H9 (cell line): ENCODE measurements at regions not wholly inside any gene's neighbourhood (a gene's known extent, or its start where the extent isn't known, plus 50 kb on each side); places are given as distances from the start of the nearest gene placed in this dataset.

Experiments
- DNase-seq: peaks from one replicate; pipeline ENCODE4 v3.0.0-alpha.2; 2017
- H2AFZ ChIP-seq: one replicate; pipeline ENCODE4 v1.6.1; 2013; ENCODE audit warnings: mild to moderate bottlenecking, low read length, control low read depth, moderate library complexity
- H2AK5ac ChIP-seq: 2 replicates; pipeline ENCODE4 v1.6.1; 2013; ENCODE audit warnings: low read length, control low read depth, mixed read lengths; ENCODE audit not compliant: insufficient read length
- H2BK120ac ChIP-seq: one replicate; pipeline ENCODE4 v1.6.1; 2013; ENCODE audit warnings: low read depth, mild to moderate bottlenecking, low read length, control low read depth, inconsistent platforms; ENCODE audit not compliant: poor library complexity, severe bottlenecking
- H2BK12ac ChIP-seq: 2 replicates; pipeline ENCODE4 v1.6.1; 2013; ENCODE audit warnings: low read length, control low read depth, mixed read lengths, low read depth; ENCODE audit not compliant: insufficient read length
- H2BK15ac ChIP-seq: 2 replicates; pipeline ENCODE4 v1.6.1; 2013; ENCODE audit warnings: low read depth, low read length, control low read depth
- H2BK20ac ChIP-seq: one replicate; pipeline ENCODE4 v1.6.1; 2013; ENCODE audit warnings: low read depth, mild to moderate bottlenecking, low read length, control low read depth, inconsistent platforms; ENCODE audit not compliant: poor library complexity, severe bottlenecking
- H2BK5ac ChIP-seq: 2 replicates; pipeline ENCODE4 v1.6.1; 2013; ENCODE audit warnings: low read length, control low read depth, mixed read lengths; ENCODE audit not compliant: insufficient read length
- H3K14ac ChIP-seq: 2 replicates; pipeline ENCODE4 v1.6.1; 2013; ENCODE audit warnings: low read length, control low read depth; ENCODE audit not compliant: insufficient read depth
- H3K18ac ChIP-seq: 2 replicates; pipeline ENCODE4 v1.6.1; 2013; ENCODE audit warnings: low read depth, mild to moderate bottlenecking, mixed read lengths, low read length, control low read depth; ENCODE audit not compliant: insufficient read length
- H3K23ac ChIP-seq: 2 replicates; pipeline ENCODE4 v1.6.1; 2013; ENCODE audit warnings: low read length, control low read depth, mixed read lengths, low read depth; ENCODE audit not compliant: insufficient read length
- H3K23me2 ChIP-seq: 2 replicates; pipeline ENCODE4 v1.6.1; 2013; ENCODE audit warnings: low read depth, mild to moderate bottlenecking, mixed read lengths, low read length, control low read depth; ENCODE audit not compliant: insufficient read length, poor library complexity, severe bottlenecking
- H3K27ac ChIP-seq: 2 replicates; pipeline ENCODE4 v1.5.1; 2013; ENCODE audit warnings: low read length, control low read depth, mixed read lengths, low read depth; ENCODE audit not compliant: insufficient read length
- H3K27me3 ChIP-seq: 2 replicates; pipeline ENCODE4 v1.6.1; 2013; ENCODE audit warnings: low read length, control low read depth, inconsistent platforms; ENCODE audit not compliant: insufficient read depth
- H3K4ac ChIP-seq: 2 replicates; pipeline ENCODE4 v1.6.1; 2013; ENCODE audit warnings: low read depth, mild to moderate bottlenecking, control low read depth, inconsistent platforms, low read length, moderate library complexity
- H3K4me1 ChIP-seq: 2 replicates; pipeline ENCODE4 v1.6.1; 2013; ENCODE audit warnings: low read length, control low read depth, inconsistent platforms; ENCODE audit not compliant: insufficient read depth
- H3K4me2 ChIP-seq: 2 replicates; pipeline ENCODE4 v1.6.1; 2013; ENCODE audit warnings: low read length, control low read depth, mixed read lengths; ENCODE audit not compliant: insufficient read length, insufficient read depth
- H3K56ac ChIP-seq: 2 replicates; pipeline ENCODE4 v1.6.1; 2013; ENCODE audit warnings: low read depth, mild to moderate bottlenecking, mixed read lengths, low read length, control low read depth; ENCODE audit not compliant: insufficient read length
- H3K79me1 ChIP-seq: 2 replicates; pipeline ENCODE4 v1.6.1; 2013; ENCODE audit warnings: low read depth, mild to moderate bottlenecking, moderate library complexity, low read length, control low read depth, inconsistent platforms; ENCODE audit not compliant: insufficient read depth, poor library complexity, severe bottlenecking
- H3K79me2 ChIP-seq: 2 replicates; pipeline ENCODE4 v1.6.1; 2013; ENCODE audit warnings: low read length, control low read depth, inconsistent platforms; ENCODE audit not compliant: insufficient read depth
- H3K9ac ChIP-seq: 2 replicates; pipeline ENCODE4 v1.6.1; 2013; ENCODE audit warnings: low read length, control low read depth, mixed read lengths; ENCODE audit not compliant: insufficient read length; ENCODE audit errors: extremely low read depth
- H3K9me3 ChIP-seq: one replicate; pipeline ENCODE4 v1.6.1; 2013; ENCODE audit warnings: low read depth, low read length, inconsistent platforms; ENCODE audit not compliant: control insufficient read depth
- H3T11ph ChIP-seq: one replicate; pipeline ENCODE4 v1.6.1; 2013; ENCODE audit warnings: mild to moderate bottlenecking, low read length, control low read depth, inconsistent platforms
- H4K20me1 ChIP-seq: one replicate; pipeline ENCODE4 v1.6.1; 2013; ENCODE audit not compliant: control insufficient read depth, insufficient read length, insufficient read depth
- H4K5ac ChIP-seq: 2 replicates; pipeline ENCODE4 v1.6.1; 2013; ENCODE audit warnings: low read depth, mild to moderate bottlenecking, mixed read lengths, low read length, control low read depth; ENCODE audit not compliant: insufficient read length
- H4K8ac ChIP-seq: replicated peaks from 2 replicates; pipeline ENCODE4 v1.6.1; 2013; ENCODE audit warnings: low read length, control low read depth, mixed read lengths, low read depth; ENCODE audit not compliant: insufficient read length
- H4K91ac ChIP-seq: 2 replicates; pipeline ENCODE4 v1.6.1; 2013; ENCODE audit warnings: low read depth, mild to moderate bottlenecking, moderate library complexity, mixed read lengths, low read length, control low read depth; ENCODE audit not compliant: insufficient read length
- H3K27ac Mint-ChIP-seq, 3 experiments: 2 replicates in 2 of 3; 3 replicates in 1 of 3; pipeline ENCODE4 v1.8.0; 2020 to 2021; ENCODE audit warnings: mixed read lengths in 3 of 3, mild to moderate bottlenecking in 1 of 3, moderate library complexity in 1 of 3
- H3K27me3 Mint-ChIP-seq: 2 replicates; pipeline ENCODE4 v1.8.0; 2021; ENCODE audit warnings: low read depth, mild to moderate bottlenecking, moderate library complexity, mixed read lengths
- H3K36me3 Mint-ChIP-seq, 3 experiments: 2 replicates in 2 of 3; 3 replicates in 1 of 3; pipeline ENCODE4 v1.8.0; 2020 to 2021; ENCODE audit warnings: low read depth in 3 of 3, mixed read lengths in 3 of 3; ENCODE audit not compliant: insufficient read depth in 1 of 3
- H3K4me1 Mint-ChIP-seq, 2 experiments: 2 replicates each; pipeline ENCODE4 v1.8.0; 2020; ENCODE audit warnings: mixed read lengths in 2 of 2
- H3K4me3 Mint-ChIP-seq, 2 experiments: 2 replicates in 1 of 2; 3 replicates in 1 of 2; pipeline ENCODE4 v1.8.0; 2020 to 2021; ENCODE audit warnings: mild to moderate bottlenecking in 2 of 2, mixed read lengths in 2 of 2, moderate library complexity in 1 of 2
- H3K9me3 Mint-ChIP-seq, 2 experiments: 2 replicates in 1 of 2; 3 replicates in 1 of 2; pipeline ENCODE4 v1.8.0; 2020; ENCODE audit warnings: mild to moderate bottlenecking in 2 of 2, mixed read lengths in 2 of 2, moderate library complexity in 1 of 2
- WGBS: extraction: QIAGEN DNeasy Blood & Tissue Kit; methylation state at CpG from one replicate; pipeline ENCODE4 v1.1.7; 2013; ENCODE audit warnings: missing lambda C conversion rate, low lambda C conversion rate, mixed read lengths; ENCODE audit not compliant: insufficient read length; ENCODE audit errors: extremely low coverage; 5-methylcytosine and 5-hydroxymethylcytosine counted together
- TF ChIP-seq, protein P1 (sequence below): fragments of 200-600 bp; sonication (generic); conservative IDR thresholded peaks from 3 replicates; pipeline ENCODE4 v1.8.0; 2021; ENCODE audit warnings: antibody characterized with exemption, mild to moderate bottlenecking

DNA sequence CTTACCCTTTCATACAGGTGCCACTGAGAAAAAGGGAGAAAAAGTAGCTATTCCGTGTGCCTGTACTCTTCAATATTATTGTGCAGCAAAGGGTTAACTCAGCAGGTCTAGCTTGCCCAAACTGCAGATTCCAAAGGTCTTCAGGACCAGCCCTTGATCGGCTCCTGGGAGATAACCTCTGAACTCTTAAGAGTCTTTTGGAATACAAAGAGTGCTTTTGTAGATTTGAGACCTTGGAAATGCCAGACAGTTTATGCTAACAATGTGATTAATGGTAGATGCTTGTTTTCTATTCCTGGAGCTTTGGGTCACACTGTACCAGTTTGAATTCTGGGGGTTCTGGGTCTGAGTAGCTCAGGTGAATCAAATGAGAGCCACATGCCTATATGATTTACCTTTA, 844.7 kb upstream of the MIR17HG start:
- Histone ChIP-seq H2BK20ac (no peak overlapping the region), H2AFZ (no peak overlapping the region), H3K23ac (no peak overlapping the region), H3K27ac (no peak overlapping the region), H3K18ac (no peak overlapping the region), H3T11ph (no peak overlapping the region), H3K4ac (no peak overlapping the region), H4K5ac (no peak overlapping the region), H3K56ac (no peak overlapping the region), H3K4me2 (no peak overlapping the region), H4K8ac (no peak overlapping the region), H3K23me2 (no peaks in the 10 kb centered on the region), H2BK120ac (no peak overlapping the region), H2BK15ac (no peak overlapping the region), H4K91ac (no peak overlapping the region), H2AK5ac (no peak overlapping the region), H3K79me2 (no peaks in the 10 kb centered on the region), H2BK5ac (no peak overlapping the region), H3K9me3 (no peaks in the 10 kb centered on the region), H3K27me3 (no peaks in the 10 kb centered on the region), H3K14ac (no peak overlapping the region), H3K4me1 (no peaks in the 10 kb centered on the region), H2BK12ac (no peak overlapping the region), H3K79me1 (no peaks in the 10 kb centered on the region), H4K20me1 (no peaks in the 10 kb centered on the region), H3K9ac (no peak overlapping the region)
- Mint-ChIP-seq H3K4me3 (no peak overlapping the region), H3K9me3 (no peaks in the 10 kb centered on the region), H3K27me3 (no peaks in the 10 kb centered on the region), H3K27ac (no peak overlapping the region), H3K4me1 (no peaks in the 10 kb centered on the region; a peak in 1 of 4 replicates), H3K36me3 (no peaks in the 10 kb centered on the region)
- WGBS = no CpG with 5 or more reads among the region's 2 CpGs
- no peak for DNase-seq
- TF ChIP-seq, protein P1, sequence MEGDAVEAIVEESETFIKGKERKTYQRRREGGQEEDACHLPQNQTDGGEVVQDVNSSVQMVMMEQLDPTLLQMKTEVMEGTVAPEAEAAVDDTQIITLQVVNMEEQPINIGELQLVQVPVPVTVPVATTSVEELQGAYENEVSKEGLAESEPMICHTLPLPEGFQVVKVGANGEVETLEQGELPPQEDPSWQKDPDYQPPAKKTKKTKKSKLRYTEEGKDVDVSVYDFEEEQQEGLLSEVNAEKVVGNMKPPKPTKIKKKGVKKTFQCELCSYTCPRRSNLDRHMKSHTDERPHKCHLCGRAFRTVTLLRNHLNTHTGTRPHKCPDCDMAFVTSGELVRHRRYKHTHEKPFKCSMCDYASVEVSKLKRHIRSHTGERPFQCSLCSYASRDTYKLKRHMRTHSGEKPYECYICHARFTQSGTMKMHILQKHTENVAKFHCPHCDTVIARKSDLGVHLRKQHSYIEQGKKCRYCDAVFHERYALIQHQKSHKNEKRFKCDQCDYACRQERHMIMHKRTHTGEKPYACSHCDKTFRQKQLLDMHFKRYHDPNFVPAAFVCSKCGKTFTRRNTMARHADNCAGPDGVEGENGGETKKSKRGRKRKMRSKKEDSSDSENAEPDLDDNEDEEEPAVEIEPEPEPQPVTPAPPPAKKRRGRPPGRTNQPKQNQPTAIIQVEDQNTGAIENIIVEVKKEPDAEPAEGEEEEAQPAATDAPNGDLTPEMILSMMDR = no peak
